GM21723 (cell line): ENCODE measurements at regions not wholly inside any gene's neighbourhood (a gene's known extent, or its start where the extent isn't known, plus 50 kb on each side); places are given as distances from the start of the nearest gene placed in this dataset.
"Not testable (repeated sequence)": the region's sequence is repeated elsewhere in the genome, so short reads cannot be mapped to it uniquely, and the experiment has no call there.

Experiments
- ATAC-seq: cut with Tn5 transposase; IDR thresholded peaks from one replicate; pipeline ENCODE4 v1.9.1; 2021; ENCODE audit warnings: mild to moderate bottlenecking, moderate library complexity; ENCODE audit not compliant: unreplicated experiment

GRCh38 chr21:15199414-15200383 is 134.9 kb upstream of the NRIP1 start:
- ATAC-seq = no peak

- ATAC-seq = no peak
Observed at GRCh38 chr21:15203740-15204139, 138.9 kb upstream of the NRIP1 start.

- ATAC-seq = no peak
Observed at GRCh38 chr21:15204140-15204969, 139.6 kb upstream of the NRIP1 start.

- no peak for ATAC-seq
Observed at GRCh38 chr21:15204970-15205286, 140.1 kb upstream of the NRIP1 start.

DNA sequence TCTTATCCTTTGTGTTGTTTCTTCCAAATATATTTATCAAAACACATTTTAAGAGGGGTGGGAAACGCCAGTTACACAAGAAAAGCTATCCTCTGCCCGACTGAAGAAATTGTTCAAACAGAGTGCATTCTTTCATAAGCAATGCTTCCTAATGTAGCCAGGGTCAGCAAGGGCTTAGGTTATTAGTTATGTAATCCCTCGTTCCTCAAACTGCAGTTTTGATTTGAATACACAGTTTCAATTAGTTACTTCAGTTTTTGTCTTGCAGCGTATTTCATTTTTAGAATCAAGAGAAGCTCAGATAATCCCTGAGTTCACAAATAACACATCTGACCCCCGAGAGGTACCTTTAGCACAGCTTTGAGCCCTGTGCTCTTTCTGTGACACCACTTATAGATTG is 141.7 kb upstream of the NRIP1 start:
- peak; percentile 91 for ATAC-seq

DNA sequence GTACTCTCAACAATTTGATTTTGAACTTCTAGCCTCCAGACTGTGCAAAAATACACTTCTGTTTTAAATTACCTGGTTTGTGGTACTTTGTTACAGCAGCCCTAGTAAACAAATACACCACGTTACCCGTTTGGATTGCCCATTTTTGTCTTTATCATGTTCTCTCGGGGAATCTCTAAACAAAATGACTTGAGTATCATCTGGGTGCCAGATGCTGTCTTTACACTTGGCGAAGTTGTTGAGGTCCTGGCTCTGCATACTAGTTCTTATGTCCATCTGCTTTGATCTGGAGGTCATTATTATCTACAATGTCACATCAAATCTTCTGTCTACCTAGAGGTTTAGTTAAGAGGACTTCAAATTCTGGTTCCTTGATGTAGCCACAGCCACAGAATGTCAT is 142.4 kb upstream of the NRIP1 start:
- ATAC-seq = no peak

DNA sequence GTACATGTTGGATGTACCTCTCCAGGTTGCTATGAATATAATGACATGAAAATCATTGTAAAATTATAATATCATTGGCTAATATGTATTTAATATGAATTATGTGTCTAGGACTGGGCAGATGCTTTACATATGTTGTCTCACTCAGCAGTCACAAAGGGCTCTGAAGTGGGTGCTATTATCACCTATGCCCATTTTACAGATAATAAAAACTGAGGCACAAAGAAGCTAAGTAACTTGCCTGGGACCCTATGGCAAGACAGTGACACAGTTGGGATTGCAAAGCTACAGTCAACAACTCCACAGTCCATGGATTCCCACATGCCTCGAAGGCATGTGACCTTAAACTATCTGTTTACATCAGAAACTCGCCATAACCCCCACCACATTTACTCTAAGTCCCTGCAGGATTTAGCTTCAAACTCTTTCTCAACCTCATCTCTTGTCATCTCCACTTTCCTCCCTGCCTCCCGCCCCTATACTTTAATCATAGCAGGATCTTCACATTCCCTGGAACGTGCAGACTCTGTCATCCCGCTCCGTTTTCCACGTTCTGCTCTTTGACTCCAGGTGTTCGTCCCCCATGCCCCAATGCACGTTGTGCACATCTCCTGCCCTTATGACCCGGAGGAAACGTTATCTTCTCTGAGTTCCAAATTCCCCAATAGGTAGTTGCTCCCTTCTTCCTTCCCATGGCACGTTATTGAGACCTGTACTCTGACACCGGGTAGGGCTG is 143.0 kb upstream of the NRIP1 start:
- no peak for ATAC-seq

- no peak for ATAC-seq
Observed at GRCh38 chr21:15208786-15209185, 144.0 kb upstream of the NRIP1 start.

DNA sequence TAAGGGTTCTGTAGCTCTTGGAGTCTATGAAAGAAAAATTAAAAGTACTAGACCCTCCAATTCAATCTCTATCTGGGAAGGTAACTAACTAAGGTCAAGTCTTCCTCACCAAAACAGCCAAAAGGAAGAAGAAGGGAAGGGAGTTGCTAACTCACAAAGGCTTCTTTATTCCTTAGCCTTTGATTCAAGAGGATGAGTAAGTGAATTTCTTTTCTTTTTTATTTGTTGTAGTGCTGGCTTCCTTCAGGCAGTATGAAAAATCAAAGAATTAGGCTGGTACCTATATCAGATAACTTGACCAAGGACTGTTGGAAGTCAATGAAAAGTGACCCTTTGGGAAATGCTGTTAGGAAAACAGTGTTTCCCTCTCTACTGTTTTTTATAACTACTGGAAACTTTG is 144.4 kb upstream of the NRIP1 start:
- no peak for ATAC-seq

DNA sequence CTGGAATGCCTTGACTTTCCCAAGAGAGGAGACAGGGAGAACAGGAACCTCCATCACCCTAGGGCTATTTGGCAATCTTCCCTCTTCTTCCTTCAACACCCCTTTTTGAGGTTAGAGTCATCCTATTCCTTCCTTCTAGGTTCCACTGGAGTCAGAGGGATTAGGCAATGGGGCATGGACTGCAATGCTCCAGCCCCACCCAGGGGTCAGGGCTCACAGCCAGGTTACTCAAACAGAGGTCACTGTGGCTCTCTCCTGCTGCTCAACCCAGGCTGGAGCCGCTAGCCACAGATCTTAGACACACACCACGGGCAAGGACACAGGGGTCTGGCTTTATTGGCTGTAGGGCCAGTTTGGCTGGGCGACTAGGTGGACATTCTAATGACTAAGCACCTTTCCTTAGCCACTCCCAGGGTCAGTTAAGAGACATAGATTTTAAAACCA is 145.5 kb upstream of the NRIP1 start:
- no peak for ATAC-seq

- ATAC-seq = no peak
Observed at GRCh38 chr21:15211491-15212133, 146.8 kb upstream of the NRIP1 start.

DNA sequence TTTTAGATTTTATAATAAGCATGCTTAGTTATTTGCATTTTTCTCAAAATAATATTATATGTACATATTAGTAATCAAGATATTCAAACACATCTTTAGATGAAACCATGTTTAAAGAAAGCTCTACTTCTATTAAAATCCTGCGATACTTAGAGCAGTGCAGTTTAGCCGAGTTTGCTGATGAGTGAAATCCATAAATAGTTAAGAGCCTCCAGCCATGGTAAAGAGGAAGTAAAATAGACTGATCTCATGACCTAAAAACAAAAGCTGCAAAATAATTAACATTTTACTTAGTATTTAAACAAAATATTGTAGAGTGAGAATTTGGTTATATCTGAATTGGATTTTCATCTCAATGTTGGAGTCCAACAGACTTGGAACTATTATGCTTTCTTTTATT is 147.4 kb upstream of the NRIP1 start:
- ATAC-seq = no peak

DNA sequence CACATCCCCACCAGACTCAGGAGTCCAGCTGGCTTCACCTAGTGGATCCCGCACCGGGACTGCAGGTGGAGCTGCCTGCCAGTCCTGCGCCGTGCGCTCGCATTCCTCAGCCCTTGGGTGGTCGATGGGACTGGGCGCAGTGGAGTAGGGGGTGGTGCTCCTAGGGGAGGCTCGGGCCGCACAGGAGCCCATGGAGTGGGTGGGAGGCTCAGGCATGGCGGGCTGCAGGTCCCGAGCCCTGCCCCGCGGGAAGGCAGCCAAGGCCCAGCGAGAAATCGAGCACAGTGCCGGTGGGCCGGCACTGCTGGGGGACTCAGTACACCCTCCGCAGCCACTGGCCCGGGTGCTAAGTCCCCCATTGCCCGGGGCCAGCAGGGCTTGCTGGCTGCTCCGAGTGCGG is 153.7 kb upstream of the NRIP1 start:
- not testable (repeated sequence) for ATAC-seq

DNA sequence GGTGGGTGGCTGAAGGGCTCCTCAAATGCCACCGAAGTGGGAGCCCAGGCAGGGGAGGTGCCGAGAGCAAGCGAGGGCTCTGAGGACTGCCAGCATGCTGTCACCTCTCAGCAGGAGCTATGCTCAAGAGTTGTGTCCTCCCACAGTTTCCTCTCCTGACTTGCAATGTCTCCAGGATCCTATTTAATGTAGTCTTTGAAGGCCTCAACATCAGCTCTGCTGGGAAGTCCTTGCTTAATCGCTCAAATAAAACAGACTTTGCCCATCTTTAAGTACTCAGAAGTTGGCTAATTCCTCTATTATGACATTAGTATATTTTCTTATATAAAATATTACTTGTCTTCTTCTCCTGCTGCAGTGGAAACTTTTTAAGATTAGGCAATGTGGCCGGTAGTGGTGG is 154.2 kb upstream of the NRIP1 start:
- ATAC-seq = no peak

- no peak for ATAC-seq
Observed at GRCh38 chr21:15219894-15220293, 155.1 kb upstream of the NRIP1 start.

GRCh38 chr21:15221799-15222386 is 157.1 kb upstream of the NRIP1 start:
- ATAC-seq = no peak

DNA sequence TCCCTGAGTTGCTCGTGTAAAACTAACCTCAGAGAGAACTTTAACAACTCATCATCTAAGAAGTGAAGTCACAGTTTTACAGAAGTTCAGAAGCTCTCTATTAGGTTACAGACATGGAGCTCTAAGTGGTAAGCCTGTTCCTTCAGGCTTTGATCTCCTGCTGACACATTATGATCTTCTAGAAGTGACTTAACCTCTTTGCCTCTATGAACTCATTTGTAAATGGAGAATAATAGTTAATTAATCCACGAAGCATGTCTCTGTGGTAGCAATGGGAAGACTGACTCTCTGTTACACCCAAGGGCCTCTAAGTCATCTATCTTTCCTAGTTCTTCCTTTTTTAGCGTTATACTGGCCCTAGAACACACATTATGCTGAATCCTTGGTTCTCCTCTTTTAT is 157.9 kb upstream of the NRIP1 start:
- ATAC-seq = no peak

DNA sequence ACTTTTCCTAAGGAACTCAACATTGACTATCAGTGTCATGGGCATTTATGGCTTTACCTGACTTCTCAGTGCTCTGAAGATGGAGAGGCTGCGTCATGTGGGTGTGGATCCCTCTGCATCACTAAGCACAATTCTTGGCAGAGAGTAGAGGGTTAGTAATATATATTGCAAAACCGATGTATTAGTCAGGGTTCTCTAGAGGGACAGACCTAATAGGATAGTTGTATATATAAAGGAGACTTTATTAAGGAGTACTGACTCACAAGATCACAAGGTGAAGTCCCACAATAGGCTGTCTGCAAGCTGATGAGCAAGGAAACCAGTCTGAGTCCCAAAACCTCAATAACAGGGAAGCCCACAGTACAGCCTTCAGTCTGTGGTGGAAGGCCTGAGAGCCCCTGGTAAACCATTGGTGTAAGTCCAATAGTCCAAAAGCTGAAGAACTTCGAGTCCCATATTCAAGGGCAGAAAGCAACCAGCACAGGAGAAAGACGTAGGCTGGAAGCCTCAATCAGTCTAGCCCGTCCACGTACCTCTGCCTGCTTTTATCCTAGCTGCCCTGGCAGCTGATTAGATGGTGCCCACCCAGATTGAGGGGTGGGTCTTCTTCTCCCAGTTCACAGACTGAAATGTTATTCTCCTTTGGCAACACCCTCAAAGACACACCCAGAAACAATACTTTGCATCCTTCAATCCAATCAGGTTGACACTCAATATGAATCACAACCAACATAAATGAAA is 159.7 kb upstream of the NRIP1 start:
- no peak for ATAC-seq

GRCh38 chr21:15227919-15228318 is 163.1 kb upstream of the NRIP1 start:
- ATAC-seq = no peak

DNA sequence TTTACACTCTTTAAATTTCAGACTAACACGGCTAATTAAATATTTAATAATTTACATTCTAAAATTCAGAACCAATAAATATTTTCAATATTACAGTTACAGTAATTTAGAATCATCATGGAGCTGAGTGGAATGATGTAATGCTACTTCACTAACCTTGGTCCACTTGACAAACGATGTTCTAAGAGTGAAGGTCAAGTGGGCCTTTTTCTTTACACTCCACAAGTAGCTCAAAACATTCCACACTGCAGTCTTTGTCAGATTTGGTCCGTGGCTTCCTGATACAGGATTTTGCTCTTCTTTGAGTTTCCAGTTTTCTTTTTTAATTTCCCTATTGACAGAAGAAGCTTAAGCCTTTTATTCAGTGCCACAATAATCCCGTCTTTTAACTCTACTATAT is 164.6 kb upstream of the NRIP1 start:
- no peak for ATAC-seq
